GM18909 (cell line): ENCODE measurements at regions not wholly inside any gene's neighbourhood (a gene's known extent, or its start where the extent isn't known, plus 50 kb on each side); places are given as distances from the start of the nearest gene placed in this dataset.
"Not testable (repeated sequence)": the region's sequence is repeated elsewhere in the genome, so short reads cannot be mapped to it uniquely, and the experiment has no call there.

Experiments
- ATAC-seq: cut with Tn5 transposase; IDR thresholded peaks from one replicate; pipeline ENCODE4 v1.9.1; 2021; ENCODE audit warnings: mild to moderate bottlenecking; ENCODE audit not compliant: unreplicated experiment, poor library complexity

- ATAC-seq, result not testable (repeated sequence)
These were observed 115.1 kb upstream of the TNRC6C start for GRCh38 chr17:77843255-77843895.

GRCh38 chr17:77843896-77844295 is 114.6 kb upstream of the TNRC6C start:
- ATAC-seq, result no peak

- no peak for ATAC-seq
These were observed 113.8 kb upstream of the TNRC6C start for GRCh38 chr17:77844681-77845080.

- no peak for ATAC-seq
These were observed 112.8 kb upstream of the TNRC6C start for GRCh38 chr17:77845541-77846225.

GRCh38 chr17:77846531-77847085 is 111.9 kb upstream of the TNRC6C start:
- ATAC-seq, result no peak

GRCh38 chr17:77847221-77848085 is 111.0 kb upstream of the TNRC6C start:
- no peak for ATAC-seq

GRCh38 chr17:77848257-77848656 is 110.2 kb upstream of the TNRC6C start:
- no peak for ATAC-seq

- ATAC-seq, result no peak
These were observed 109.3 kb upstream of the TNRC6C start for GRCh38 chr17:77849239-77849638.

- ATAC-seq, result no peak
These were observed 106.6 kb upstream of the TNRC6C start for GRCh38 chr17:77851921-77852320.

- no peak for ATAC-seq
These were observed 105.8 kb upstream of the TNRC6C start for GRCh38 chr17:77852731-77853130.

GRCh38 chr17:77853191-77853977 is 105.1 kb upstream of the TNRC6C start:
- ATAC-seq, result no peak

- no peak for ATAC-seq
These were observed 104.3 kb upstream of the TNRC6C start for GRCh38 chr17:77854083-77854758.

- ATAC-seq, result no peak
These were observed 103.5 kb upstream of the TNRC6C start for GRCh38 chr17:77854759-77855745.

GRCh38 chr17:77856551-77857305 is 101.8 kb upstream of the TNRC6C start:
- ATAC-seq, result no peak

- no peak for ATAC-seq
These were observed 101.3 kb upstream of the TNRC6C start for GRCh38 chr17:77857306-77857555.

GRCh38 chr17:77857613-77858012 is 100.9 kb upstream of the TNRC6C start:
- no peak for ATAC-seq

GRCh38 chr17:77858291-77859034 is 100.0 kb upstream of the TNRC6C start:
- no peak for ATAC-seq
